SK-N-MC (cell line): ENCODE measurements at regions not wholly inside any gene's neighbourhood (a gene's known extent, or its start where the extent isn't known, plus 50 kb on each side); places are given as distances from the start of the nearest gene placed in this dataset.

Source experiments
- DNase-seq: peaks from one replicate; pipeline ENCODE4 v3.0.0-alpha.2; 2011; ENCODE audit warnings: low read depth, low spot score
- H3K27ac ChIP-seq: fragments of 200-600 bp; sonication (generic); 2 replicates; pipeline ENCODE4 v1.5.1; 2016; ENCODE audit warnings: mixed run types
- H3K36me3 ChIP-seq: fragments of 200-600 bp; sonication (generic); 2 replicates; pipeline ENCODE4 v1.6.1; 2017; ENCODE audit warnings: antibody characterized with exemption, low read length, mixed read lengths; ENCODE audit not compliant: insufficient read depth
- H3K4me3 ChIP-seq: fragments of 200-600 bp; sonication (generic); 2 replicates; pipeline ENCODE4 v1.5.1; 2016
- H3K9ac ChIP-seq: fragments of 200-600 bp; sonication (generic); 2 replicates; pipeline ENCODE4 v1.8.0; 2017; ENCODE audit warnings: mixed run types, mixed read lengths; ENCODE audit not compliant: insufficient read length
- H3K9me3 ChIP-seq: fragments of 200-600 bp; sonication (generic); 2 replicates; pipeline ENCODE4 v1.6.1; 2017; ENCODE audit warnings: low read depth, mild to moderate bottlenecking, antibody characterized with exemption, low read length, moderate library complexity, mixed read lengths
- EZH2 ChIP-seq: fragments of 200-600 bp; sonication (generic); IDR thresholded peaks from one replicate; pipeline ENCODE4 v1.6.1; 2017; ENCODE audit warnings: antibody characterized with exemption
- FOXP2 ChIP-seq: optimal IDR thresholded peaks from 2 replicates; pipeline ENCODE3; 2011; ENCODE audit warnings: mild to moderate bottlenecking, moderate library complexity; ENCODE audit not compliant: insufficient read depth; ENCODE audit errors: extremely low read length, control extremely low read depth
- POLR2AphosphoS5 ChIP-seq: IDR thresholded peaks from 2 replicates; pipeline ENCODE4 v1.6.1; 2012; ENCODE audit warnings: mild to moderate bottlenecking, low read depth, low read length, borderline replicate concordance

DNA sequence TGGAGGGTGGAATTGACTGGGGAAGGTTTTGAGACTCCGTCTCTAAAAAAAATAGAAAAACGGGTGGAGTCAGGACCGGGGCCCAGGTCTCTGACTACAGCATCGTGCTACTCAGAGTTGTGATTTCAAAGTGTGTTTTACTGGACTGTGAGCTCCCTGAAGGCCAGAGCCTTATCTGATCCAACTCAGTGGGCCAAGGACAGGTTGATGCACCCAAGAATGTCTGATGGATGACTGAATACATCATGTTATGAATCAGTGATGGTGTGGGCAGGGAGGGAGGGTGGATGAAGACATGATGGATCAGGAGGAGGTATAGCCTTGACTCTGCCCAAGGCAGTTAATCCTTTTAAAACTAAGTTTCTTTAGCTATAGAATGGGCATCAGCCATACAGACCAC, 81.6 kb downstream of the FOXD2 start:
- H3K4me3 ChIP-seq: no peak overlapping the region
- DNase-seq: no peak
- H3K9me3 ChIP-seq: no peaks in the 10 kb centered on the region
- H3K9ac ChIP-seq: no peak overlapping the region
- no peaks in the 10 kb centered on the region for H3K36me3 ChIP-seq
- no peak overlapping the region for H3K27ac ChIP-seq
- TF ChIP-seq EZH2: no peak
- no peak for TF ChIP-seq FOXP2
- TF ChIP-seq POLR2AphosphoS5: no peak

DNA sequence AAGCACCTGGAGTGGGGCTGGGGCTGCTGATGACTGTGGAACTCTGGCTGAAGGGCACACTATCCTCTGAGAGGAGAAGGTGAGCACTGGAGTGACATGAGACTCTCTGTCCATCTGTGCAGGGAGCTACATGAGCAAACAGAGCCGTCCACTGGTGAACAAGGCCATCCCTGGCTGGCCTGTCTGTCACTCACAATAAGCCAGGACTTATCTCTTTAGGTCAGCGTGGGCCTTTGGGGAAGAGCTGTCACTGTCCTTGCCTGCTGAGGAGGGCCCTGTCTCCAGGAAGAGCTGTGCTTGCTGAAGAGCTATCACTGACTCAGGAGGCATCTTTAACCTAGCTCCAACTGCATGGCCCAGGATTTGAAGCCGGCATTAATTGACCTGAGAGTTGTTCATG, 82.1 kb downstream of the FOXD2 start:
- H3K4me3 ChIP-seq: no peak overlapping the region
- H3K9ac ChIP-seq: no peak overlapping the region
- no peak overlapping the region for H3K27ac ChIP-seq
- H3K36me3 ChIP-seq: no peaks in the 10 kb centered on the region
- DNase-seq: no peak
- no peak for TF ChIP-seq POLR2AphosphoS5
- TF ChIP-seq FOXP2: no peak
- TF ChIP-seq EZH2: no peak
- H3K9me3 ChIP-seq: no peaks in the 10 kb centered on the region

DNA sequence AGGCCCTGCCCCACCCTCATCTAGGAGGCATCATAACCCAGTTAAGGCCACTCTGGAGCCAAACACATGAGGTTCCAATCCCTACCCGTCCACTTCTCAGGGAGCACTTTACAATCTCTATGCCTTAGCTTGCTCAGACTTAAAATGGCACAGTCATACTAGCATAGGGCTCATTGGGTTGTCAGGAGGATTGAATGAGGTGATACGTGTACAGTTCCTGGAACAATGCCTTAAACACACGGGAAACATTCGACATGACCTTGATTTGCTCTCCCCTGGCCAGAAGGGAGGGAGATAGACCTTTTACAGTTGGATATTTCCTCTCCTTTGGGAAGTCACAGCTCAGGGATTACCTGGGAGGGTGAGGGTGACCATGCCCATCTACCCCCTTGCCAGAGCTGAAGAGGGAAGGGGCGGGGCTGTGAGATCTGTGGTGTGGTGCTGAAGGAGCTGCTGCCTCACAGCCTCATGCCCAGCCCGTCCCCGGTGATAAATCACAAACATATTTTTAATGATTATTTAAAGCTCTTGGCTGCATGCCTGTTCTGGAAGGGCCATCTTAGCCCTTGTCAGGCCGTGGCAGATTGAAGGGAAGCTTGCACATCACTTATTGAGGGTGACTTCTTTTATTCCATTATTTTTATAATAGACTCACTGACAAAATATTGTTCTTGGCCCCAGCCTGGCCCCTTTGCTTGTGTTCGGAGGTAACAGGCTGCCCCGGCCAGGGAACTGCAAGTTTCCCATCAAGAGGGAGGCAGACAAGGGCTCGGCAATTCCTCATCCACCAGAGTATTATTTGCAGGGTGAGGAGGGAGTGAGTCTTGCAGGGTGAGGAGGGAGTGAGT, 83.4 kb downstream of the FOXD2 start:
- no peak overlapping the region for H3K9ac ChIP-seq
- H3K27ac ChIP-seq: no peak overlapping the region
- no peak overlapping the region for H3K4me3 ChIP-seq

DNA sequence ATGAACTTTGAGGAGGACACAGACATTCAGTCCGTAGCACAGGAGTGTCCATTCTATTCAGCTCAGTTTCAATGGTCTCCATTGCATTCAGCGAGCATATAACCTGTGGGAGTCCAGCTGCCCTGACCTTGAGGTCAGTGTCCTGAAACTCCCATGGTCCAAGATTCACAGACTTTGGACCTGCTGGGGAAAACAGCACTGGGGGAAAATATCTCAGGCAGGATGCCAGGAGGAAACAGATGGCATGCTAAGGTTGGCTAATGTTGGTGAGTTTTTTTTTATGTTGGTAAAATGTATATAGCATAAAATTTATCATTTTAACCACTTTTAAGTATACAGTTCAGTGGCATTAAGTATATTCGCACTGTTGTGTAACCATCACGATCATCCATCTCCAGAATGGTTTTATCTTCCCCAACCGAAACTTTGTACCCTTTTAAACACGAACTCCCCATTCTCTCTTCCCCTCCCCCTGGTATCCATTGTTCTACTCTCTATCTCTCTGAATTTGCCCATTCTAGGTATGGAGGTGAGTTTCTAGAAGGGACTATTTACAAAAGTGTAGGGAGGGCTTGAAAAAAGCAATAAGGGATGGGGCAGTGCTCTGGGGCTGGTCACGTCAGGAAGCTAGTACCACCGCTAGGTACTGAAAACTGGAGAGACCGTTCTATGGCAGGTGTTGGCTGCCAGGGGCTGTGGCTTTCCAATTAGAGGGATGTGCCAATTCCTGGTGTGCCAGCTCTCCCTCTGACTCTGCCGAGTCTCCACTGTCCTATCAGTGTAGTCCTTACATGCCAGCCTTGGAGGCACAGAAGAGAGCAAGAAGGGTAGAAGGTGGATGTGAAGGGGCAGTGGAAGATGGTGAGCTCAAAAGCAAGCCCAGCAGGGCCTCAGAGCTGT, 85.3 kb downstream of the FOXD2 start:
- H3K27ac ChIP-seq: no peak overlapping the region
- H3K9me3 ChIP-seq: no peaks in the 10 kb centered on the region
- no peaks in the 10 kb centered on the region for H3K36me3 ChIP-seq
- no peak overlapping the region for H3K9ac ChIP-seq
- TF ChIP-seq FOXP2 (no peak), POLR2AphosphoS5 (no peak), EZH2 (no peak)
- no peak for DNase-seq
- no peak overlapping the region for H3K4me3 ChIP-seq

More for the DNA sequence above, 83.4 kb downstream of the FOXD2 start:
- H3K36me3 ChIP-seq: no peaks in the 10 kb centered on the region
- H3K9me3 ChIP-seq: no peaks in the 10 kb centered on the region
- TF ChIP-seq FOXP2: no peak
- no peak for TF ChIP-seq EZH2
- TF ChIP-seq POLR2AphosphoS5: no peak
- no peak for DNase-seq

DNA sequence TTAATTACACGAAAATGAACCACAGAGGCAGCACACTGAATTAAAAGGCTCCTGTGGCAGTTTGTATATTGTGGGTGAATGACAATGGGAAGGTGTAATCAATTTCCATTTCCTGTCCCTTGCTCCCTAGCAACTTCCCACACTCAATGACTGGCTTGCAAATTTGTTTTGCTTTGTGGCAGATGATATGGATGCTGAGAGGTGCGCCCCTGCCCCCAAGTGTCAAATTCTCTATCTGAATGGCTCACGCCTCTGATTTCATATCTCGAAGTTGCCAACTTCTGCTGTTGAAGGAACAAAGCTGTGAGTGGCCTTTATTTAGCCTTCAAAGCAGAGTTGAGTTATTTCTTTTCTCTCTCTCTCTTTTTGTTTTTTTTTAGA, 86.0 kb downstream of the FOXD2 start:
- Histone ChIP-seq H3K9ac (no peak overlapping the region), H3K4me3 (no peak overlapping the region), H3K36me3 (no peaks in the 10 kb centered on the region), H3K27ac (no peak overlapping the region), H3K9me3 (no peaks in the 10 kb centered on the region)
- TF ChIP-seq POLR2AphosphoS5: no peak
- no peak for TF ChIP-seq EZH2
- TF ChIP-seq FOXP2: no peak
- DNase-seq: no peak

DNA sequence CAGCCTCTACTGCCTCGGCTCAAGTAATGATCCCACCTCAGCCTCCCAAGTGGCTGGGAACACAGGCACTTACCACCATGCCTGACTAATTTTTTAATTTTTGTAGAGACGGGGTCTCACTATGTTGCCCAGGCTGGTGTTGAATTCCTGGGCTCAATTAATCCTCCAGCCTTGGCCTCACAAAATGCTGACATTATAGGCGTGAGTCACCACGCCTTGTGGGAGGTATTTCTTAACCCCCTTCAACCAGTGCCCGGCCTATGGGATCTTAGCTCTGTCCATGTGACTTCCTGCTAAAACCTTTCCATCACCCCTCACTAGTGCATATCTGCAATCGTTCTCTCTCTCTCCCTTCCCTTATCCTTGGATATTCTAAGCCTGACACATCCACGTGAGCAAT, 86.4 kb downstream of the FOXD2 start:
- Histone ChIP-seq H3K9me3 (no peaks in the 10 kb centered on the region), H3K36me3 (no peaks in the 10 kb centered on the region), H3K4me3 (no peak overlapping the region), H3K9ac (no peak overlapping the region), H3K27ac (no peak overlapping the region)
- TF ChIP-seq POLR2AphosphoS5 (no peak), FOXP2 (no peak), EZH2 (no peak)
- DNase-seq: no peak

DNA sequence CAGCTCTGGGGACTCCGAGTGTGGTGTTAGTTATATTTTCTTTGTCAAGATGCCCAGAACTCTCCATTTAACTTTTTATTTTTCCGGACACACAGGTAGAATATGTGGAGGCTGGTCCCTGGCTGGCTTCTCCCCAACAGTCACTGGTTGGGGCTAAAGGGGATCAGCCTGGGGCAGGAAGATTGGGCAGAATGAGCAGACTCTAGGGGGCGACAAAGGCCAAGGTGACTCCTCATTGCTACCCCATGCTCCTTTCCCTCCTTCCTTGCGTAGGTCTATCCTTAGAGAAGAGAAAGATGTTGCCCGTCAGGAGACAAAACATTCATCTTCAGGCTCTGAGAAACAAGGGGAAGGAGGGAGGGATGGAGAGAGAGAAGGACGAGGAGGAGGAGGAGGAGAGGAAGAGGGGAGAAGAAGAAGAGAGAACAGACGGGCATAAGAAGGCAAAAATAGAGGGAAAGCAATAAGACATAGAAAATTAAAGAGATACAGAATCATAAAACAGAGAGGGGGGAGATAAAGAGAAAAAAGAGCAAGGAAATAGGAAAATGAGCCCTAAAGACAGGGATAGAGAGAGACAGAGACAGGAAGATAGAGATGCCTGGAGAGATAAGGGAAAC, 89.9 kb downstream of the FOXD2 start:
- DNase-seq: no peak
- Histone ChIP-seq H3K4me3 (no peak overlapping the region), H3K27ac (no peak overlapping the region), H3K9me3 (no peaks in the 10 kb centered on the region), H3K9ac (no peak overlapping the region), H3K36me3 (no peaks in the 10 kb centered on the region)
- no peak for TF ChIP-seq EZH2
- TF ChIP-seq FOXP2: no peak
- TF ChIP-seq POLR2AphosphoS5: no peak

DNA sequence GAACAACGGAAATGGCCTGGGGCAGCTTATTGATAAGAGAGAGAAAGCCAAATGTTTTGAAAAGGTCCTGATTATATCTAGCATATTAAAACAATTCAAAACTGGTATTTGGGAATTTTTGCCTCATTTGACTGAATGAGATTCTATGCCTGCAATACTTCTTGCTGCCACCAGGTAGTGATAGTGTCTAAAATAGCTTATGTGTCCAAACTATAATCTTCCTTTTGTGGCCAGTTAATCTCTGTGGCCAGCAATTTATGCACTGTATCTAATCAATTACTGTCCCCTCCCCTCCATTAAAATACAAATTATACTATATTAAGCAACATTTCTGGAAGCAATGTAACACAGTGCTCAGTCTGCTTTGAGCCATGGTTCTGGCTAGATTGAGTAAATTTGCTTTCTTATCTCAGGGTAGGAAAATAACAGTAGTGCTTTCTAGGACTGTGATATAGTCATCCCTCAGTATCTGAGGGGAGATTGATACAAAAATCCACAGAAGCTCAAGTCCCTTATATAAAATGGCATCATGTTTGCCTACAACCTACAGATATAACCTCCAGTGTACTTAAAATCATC, 91.8 kb downstream of the FOXD2 start:
- H3K9ac ChIP-seq: no peak overlapping the region
- TF ChIP-seq POLR2AphosphoS5 (no peak), EZH2 (no peak), FOXP2 (no peak)

More for the DNA sequence above, 91.8 kb downstream of the FOXD2 start:
- Histone ChIP-seq H3K36me3 (no peaks in the 10 kb centered on the region), H3K4me3 (no peak overlapping the region), H3K27ac (no peak overlapping the region), H3K9me3 (no peaks in the 10 kb centered on the region)
- no peak for DNase-seq
